Activated CD8-positive, alpha-beta memory T cell treated with anti-CD3 and anti-CD28 coated beads for 24 hours (primary cell): ENCODE measurements at regions not wholly inside any gene's neighbourhood (a gene's known extent, or its start where the extent isn't known, plus 50 kb on each side); places are given as distances from the start of the nearest gene placed in this dataset.
"Not testable (repeated sequence)": the region's sequence is repeated elsewhere in the genome, so short reads cannot be mapped to it uniquely, and the experiment has no call there.

ENCODE experiments used
- DNase-seq: peaks from one replicate; pipeline ENCODE4 v3.0.0-alpha.2; 2020

- DNase-seq = no peak
These were observed 168.1 kb upstream of the SATB1 start for GRCh38 chr3:18593231-18593630.

DNA sequence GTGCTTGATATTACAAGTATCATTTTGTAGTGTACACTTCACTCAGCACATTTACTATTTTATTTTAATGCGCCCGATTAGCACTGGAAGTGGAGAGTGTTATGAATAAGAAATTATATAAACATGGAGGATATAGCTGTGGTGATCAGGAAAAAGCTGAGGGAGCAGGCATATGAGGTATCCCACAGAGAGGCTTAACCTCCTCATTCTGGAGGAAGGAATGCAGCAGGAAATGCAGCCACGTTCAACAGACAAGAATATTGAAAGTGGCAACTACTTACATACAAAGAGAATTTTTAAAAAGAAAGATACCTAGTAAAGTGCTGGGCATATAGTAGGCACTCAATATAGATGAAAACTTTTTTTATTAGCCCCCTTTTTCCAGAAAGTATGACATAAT, 166.0 kb upstream of the SATB1 start:
- no peak for DNase-seq

DNA sequence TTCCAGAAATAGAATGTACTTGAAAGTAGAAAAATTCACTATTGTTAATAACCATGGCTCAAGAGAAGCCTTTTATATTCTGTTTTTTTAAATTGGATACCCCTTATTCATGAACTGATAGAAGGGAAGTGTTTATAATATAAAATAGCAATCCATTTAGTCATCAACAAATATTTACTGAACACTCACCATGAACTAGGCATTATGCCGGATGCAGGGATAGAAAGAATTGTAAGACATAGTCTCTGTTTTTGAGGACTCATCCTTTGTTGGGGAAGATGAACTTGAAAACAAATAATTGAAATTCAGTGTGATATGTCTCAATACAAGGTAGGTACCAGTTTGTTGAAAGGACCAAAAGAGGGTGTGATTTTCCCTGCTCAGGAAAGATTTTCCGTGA, 160.9 kb upstream of the SATB1 start:
- DNase-seq = no peak

- DNase-seq = no peak
These were observed 160.1 kb upstream of the SATB1 start for GRCh38 chr3:18585004-18585968.

DNA sequence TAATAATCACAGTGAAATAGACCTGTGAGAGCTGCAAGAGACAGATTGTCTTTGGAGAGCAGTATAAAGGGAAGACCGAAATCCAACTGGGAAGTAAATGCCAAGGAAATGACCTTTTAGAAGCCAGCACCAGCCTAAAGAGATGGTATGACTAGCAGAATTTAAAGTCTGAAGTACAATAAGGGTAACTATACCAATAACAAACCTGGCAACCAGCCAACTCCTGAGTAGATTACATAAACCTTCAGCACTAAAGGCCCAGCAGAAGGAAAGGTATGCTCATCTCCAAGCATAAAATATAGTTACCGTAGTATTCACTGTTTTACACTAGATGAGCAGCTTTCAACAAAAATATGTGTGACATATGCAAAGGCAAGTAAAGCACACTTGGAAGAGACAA, 155.1 kb upstream of the SATB1 start:
- no peak for DNase-seq

GRCh38 chr3:18579661-18580060, 154.5 kb upstream of the SATB1 start:
- no peak for DNase-seq

GRCh38 chr3:18575573-18575972, 150.4 kb upstream of the SATB1 start:
- DNase-seq = no peak

DNA sequence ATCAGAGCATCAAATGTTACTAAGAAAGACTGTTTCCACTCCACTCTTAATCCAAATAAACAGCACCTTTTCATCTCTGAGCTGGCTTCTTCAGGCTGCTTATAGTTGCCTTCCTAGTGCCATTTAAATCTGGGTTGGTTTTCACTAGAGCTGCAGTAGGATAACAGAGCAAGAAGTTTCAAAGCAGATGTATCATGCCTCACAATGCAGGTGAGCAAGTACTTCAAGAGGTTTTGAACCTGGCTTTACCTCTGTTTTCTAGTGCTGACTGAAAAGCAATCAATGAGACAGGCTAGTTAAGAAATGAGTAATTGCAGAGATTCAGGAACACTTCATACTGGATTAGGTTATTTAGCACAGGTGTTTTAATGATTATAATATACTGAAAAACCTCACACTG, 147.7 kb upstream of the SATB1 start:
- DNase-seq = no peak

DNA sequence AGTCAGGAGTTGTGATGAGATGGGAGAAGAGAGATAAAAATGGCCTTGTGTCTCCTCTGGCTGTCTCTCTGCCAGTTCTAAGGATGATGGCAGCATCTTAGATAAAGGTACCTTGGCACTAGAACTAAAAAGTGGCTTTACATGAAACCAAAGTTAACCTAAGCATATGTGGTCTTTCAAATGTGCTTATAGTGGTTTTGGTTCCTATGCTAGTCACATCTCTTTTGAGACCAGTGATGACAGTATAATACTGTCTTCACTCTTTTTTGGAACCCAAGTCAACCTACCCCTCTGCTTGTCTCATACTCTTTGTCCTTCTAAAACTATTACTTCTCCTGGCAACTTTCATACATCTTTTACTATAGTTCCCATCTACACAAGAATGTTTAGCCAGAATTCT, 142.2 kb upstream of the SATB1 start:
- DNase-seq = no peak

DNA sequence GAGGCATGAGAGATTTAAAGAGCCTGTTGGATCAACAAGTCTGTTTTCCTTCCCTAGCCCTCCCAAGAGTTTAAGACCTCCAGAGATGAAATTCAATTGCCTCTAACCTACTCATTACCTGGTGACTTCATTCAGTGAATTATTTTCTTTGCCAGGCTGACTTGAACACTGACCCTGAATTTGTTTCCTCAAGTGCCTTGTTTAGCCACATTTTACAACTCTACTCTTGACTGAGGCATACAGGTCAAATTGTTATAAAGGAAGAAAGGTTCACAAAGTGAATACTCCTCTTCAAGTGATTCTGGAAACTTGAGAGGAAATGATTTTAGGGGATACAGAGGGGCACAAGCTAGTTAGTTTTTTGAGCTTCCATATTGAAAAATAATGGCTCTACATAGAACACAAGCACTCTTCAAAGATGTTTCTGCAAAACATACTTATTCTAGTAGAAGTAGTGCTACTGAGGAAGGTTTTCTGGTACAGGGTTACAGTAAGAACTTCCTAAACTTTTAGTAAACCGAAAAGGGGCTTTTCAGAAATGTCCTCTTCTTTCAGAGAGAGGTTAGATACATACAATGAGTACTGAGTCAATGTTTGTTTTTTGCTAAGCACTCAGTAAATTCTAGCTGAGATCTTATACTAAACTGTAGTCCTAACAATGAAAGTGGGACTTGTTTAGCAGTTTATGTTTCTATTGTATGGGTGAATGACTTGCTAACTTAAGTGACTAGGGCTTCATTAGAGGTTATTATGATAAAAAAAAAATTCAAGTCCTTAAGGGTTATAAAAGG, 137.4 kb upstream of the SATB1 start:
- DNase-seq = no peak

- DNase-seq = peak; percentile 72
These were observed 134.2 kb upstream of the SATB1 start for GRCh38 chr3:18559331-18559842.

DNA sequence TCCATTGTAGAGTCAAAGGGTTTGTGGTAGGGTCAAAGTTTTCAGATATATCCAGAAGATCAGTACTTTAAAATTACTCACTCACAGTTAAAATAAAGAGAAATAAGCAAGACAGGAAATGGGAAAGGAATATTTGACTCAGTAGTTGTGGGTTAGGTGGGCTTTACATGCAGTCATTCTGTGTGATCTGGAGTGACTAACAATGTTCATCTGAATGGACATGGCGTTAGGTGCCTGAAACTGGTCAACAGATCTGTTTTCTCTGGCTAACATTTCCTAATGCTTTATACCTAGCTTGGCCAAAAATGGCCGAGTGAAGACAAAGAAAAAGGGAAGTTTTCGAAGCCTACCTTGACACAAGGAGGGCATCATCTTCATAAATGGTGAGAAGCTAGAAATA, 133.4 kb upstream of the SATB1 start:
- no peak for DNase-seq

DNA sequence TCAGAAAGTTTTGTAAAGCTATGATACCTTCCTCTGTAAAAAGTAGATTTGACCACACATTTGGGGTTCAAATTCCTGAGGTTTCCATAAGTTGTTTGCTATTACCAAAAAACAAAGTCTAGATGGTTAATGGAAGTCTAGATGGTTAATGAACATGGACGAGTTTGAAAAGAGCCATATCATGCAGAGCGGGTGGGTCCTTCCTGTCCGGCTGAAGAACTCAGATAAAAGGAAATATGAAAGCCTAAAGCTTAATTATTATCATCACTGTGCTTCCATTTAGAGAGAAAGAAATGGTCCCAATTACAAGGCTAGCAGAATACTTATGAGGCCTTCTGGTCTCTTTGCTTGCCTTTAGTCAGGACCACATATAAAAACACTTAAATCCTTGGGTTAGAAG, 132.1 kb upstream of the SATB1 start:
- no peak for DNase-seq

GRCh38 chr3:18556503-18557135, 131.5 kb upstream of the SATB1 start:
- peak; percentile 73 for DNase-seq

DNA sequence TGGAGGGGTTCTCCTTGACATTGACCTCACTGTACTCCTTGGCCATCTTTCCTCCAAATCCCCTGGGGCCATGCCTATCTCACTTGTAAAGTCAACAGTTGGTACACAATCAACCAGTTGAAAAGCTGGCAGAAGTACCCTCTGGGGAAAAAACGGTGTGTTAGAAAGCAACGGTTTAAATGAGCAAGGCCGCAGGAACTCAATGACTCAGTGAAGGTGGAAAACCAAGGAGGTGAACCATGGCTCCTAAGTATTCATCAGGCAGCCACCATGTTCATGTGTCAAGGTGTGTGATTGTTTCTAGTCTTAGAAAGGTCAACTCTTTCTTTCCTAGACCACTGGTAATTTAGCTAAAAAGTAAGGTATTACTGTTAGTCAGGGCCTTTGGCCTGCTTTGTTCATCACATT, 130.9 kb upstream of the SATB1 start:
- DNase-seq = peak; percentile 68

DNA sequence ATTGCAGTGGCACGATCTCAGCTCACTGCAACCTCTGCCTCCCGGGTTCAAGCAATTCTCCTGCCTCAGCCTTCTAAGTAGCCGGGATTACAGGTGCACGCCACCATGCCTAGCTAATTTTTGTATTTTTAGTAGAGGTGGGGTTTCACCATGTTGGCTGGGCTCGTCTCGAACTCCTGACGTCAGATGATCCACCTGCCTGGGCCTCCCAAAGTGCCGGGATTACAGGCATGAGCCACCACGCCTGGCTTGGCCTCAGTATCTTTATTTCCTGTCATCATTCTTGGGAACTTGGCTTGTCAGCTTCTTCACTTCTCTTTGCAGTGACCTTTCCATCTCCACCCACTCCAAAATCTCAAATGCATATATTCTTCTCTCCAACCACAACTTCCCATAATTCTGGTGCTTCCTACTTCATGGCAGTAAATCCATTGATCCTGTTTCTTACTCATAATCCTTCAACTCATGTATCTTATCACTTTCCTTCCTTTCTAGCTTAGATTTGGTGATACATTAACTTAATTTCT, 127.5 kb upstream of the SATB1 start:
- not testable (repeated sequence) for DNase-seq

- no peak for DNase-seq
These were observed 121.5 kb upstream of the SATB1 start for GRCh38 chr3:18546632-18547031.

DNA sequence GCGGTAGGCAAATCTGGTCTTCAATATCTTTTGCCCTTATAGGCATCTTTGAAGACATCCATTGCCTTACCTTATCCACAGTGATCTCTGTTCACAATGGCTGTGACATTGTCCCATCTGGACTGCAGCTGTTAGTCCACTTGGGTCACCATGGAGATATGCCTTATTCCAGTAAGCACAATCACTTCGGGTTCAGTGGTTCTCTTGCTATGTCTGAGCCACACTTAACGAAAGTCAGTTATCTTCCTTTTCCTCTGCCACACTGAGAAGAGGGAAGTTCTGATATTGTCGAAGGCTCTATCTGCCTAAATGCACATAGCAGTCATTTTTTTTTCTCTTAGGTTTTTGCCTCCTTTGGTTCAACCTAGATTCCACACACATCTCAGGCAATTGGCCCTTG, 119.0 kb upstream of the SATB1 start:
- DNase-seq = no peak

DNA sequence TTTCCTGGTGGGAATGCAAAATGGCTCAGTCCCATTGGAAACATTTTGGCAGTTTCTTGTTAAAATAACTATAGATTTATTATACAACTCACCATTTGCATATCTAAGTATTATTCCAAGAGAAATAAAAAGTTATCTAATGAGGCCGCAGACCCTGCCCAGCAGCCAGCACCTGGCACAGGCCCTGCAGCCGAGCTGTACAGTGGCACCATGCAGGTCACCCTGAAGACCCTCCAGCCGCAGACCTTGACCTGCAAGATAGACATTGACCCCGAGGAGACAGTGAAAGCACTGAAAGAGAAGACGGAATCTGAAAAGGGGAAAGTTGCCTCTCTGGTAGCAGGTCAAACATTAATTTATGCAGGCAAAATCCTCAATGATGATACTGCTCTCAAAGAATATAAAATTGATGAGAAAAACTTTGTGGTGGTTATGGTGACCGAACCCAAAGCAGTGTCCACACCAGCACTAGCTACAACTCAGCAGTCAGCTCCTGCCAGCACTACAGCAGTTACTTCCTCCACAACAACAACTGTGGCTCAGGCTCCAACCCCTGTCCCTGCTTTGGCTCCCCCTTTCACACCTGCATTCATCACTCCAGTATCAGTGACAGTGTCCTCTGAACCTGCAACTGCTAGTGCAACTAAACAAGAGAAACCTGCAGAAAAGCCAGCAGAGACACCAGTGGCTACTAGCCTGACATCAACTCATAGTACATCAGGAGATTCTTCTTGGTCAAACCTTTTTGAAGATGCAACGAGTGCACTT, 113.5 kb upstream of the SATB1 start:
- no peak for DNase-seq

DNA sequence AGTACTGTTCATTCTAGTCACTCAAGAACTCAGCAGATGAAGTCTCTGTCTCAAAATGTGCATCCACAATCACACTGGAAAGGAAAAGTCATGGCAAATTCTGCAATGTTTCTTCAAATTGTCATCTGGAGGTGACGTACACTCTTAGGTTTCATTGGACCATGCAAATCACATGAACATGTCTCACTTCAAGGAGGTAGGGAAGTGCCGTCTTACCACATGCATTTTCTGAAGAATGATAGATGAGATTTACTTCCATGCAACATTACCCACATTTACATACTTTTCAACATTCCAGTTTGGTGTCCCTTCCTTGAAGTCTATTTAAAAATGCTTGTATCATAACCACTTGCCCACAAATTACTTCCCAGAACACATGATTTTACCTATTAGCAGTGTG, 107.9 kb upstream of the SATB1 start:
- DNase-seq = no peak

- DNase-seq = no peak
These were observed 106.5 kb upstream of the SATB1 start for GRCh38 chr3:18531662-18532061.

- DNase-seq = no peak
These were observed 104.5 kb upstream of the SATB1 start for GRCh38 chr3:18529631-18530030.
